PC-9 (cell line): ENCODE measurements at regions not wholly inside any gene's neighbourhood (a gene's known extent, or its start where the extent isn't known, plus 50 kb on each side); places are given as distances from the start of the nearest gene placed in this dataset.
"Not testable (repeated sequence)": the region's sequence is repeated elsewhere in the genome, so short reads cannot be mapped to it uniquely, and the experiment has no call there.

Experiments used
- BruUV-seq: library from RNA; stranded (reverse); fragments of 400-500 nt; replicated peaks from 2 replicates; lab custom pipeline; 2021; lab: Mats Ljungman, UMichigan
- CTCF ChIA-PET: fragments of 300-600 bp; sonication (Branson Sonifier 250); formaldehyde crosslinking; loops from one replicate; lab custom pipeline; 2022; ENCODE audit warnings: antibody characterized with exemption; lab: Charles Lee
- POLR2A ChIA-PET: fragments of 300-600 bp; sonication (Branson Sonifier 250); formaldehyde crosslinking; loops from one replicate; lab custom pipeline; 2022; ENCODE audit warnings: antibody characterized with exemption; ENCODE audit not compliant: unreplicated experiment; lab: Charles Lee
- DNase-seq, 2 experiments: peaks; one replicate each; pipeline versions ENCODE4 v3.0.0 to v3.0.0-alpha.2; 2015 to 2022; ENCODE audit warnings: mixed read lengths in 1 of 2
- H2AFZ ChIP-seq: fragments of 200-600 bp; sonication (generic); 2 replicates; pipeline ENCODE4 v1.8.1; 2017; ENCODE audit warnings: antibody characterized with exemption
- H3F3A ChIP-seq: fragments of 200-600 bp; sonication (generic); 2 replicates; pipeline ENCODE4 v1.8.1; 2017; ENCODE audit warnings: antibody characterized with exemption, mild to moderate bottlenecking, low read depth; ENCODE audit not compliant: insufficient read depth
- H3K27ac ChIP-seq: fragments of 200-600 bp; sonication (generic); 2 replicates; pipeline ENCODE4 v1.6.1; 2016; ENCODE audit warnings: mixed run types
- H3K27me3 ChIP-seq: fragments of 200-600 bp; sonication (generic); 2 replicates; pipeline ENCODE4 v1.6.1; 2016; ENCODE audit warnings: low read depth, mixed run types; ENCODE audit not compliant: insufficient read depth
- H3K36me3 ChIP-seq: fragments of 200-600 bp; sonication (generic); 2 replicates; pipeline ENCODE4 v1.6.1; 2016; ENCODE audit warnings: low read depth, mixed run types
- H3K4me1 ChIP-seq: fragments of 200-600 bp; sonication (generic); replicated peaks from 2 replicates; pipeline ENCODE4 v1.6.1; 2016; ENCODE audit warnings: mixed run types; ENCODE audit not compliant: insufficient read depth
- H3K4me2 ChIP-seq: fragments of 200-600 bp; sonication (generic); 2 replicates; pipeline ENCODE4 v1.6.1; 2017; ENCODE audit warnings: mixed run types
- H3K4me3 ChIP-seq: fragments of 200-600 bp; sonication (generic); 2 replicates; pipeline ENCODE4 v1.6.1; 2016; ENCODE audit warnings: mixed run types
- H3K79me2 ChIP-seq: fragments of 200-600 bp; sonication (generic); 2 replicates; pipeline ENCODE4 v1.6.1; 2017; ENCODE audit warnings: low read depth, mixed run types
- H3K9me2 ChIP-seq: fragments of 200-600 bp; sonication (generic); 2 replicates; pipeline ENCODE4 v1.8.1; 2017; ENCODE audit warnings: mild to moderate bottlenecking; ENCODE audit not compliant: insufficient read depth
- H3K9me3 ChIP-seq: fragments of 200-600 bp; sonication (generic); 2 replicates; pipeline ENCODE4 v1.8.1; 2016; ENCODE audit warnings: low read depth; ENCODE audit not compliant: insufficient read depth
- H4K20me1 ChIP-seq: fragments of 200-600 bp; sonication (generic); 2 replicates; pipeline ENCODE4 v1.8.1; 2017; ENCODE audit not compliant: insufficient read depth
- EZH2 ChIP-seq: fragments of 200-600 bp; sonication (generic); IDR thresholded peaks from 2 replicates; pipeline ENCODE4 v1.8.0; 2017; ENCODE audit warnings: antibody characterized with exemption, low read depth
- intact Hi-C: fragments of 100-400 bp; cut with micrococcal nuclease; formaldehyde crosslinking; loops from one replicate; pipeline ENCODE4 v1.10.0; 2022; ENCODE audit not compliant: unreplicated experiment
- TF ChIP-seq, protein P1 (sequence below): fragments of 200-600 bp; sonication (generic); conservative IDR thresholded peaks from 2 replicates; pipeline ENCODE4 v1.6.1; 2017; ENCODE audit warnings: mixed run types, antibody characterized with exemption, mild to moderate bottlenecking, moderate library complexity

DNA sequence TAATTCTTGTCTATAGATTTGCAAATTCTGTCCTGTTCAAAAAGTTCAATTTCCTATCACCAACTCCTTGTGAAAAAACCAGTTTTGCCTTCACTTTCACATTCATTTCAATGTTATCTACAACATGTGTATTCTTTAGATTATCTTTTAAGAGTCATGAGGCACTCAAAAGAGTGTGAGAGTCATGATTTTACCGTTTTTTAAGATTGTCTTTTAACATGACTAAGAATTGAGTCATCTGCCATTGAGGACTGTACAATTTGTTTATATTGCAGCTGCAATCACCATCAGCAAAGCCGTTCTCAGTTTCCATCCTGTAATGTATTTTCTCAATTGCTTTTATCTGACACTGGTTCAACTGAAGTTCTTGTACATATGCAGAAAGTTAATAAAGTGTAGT is 275.8 kb downstream of the LNPK start:
- H3K4me1 ChIP-seq, result no peaks in the 10 kb centered on the region
- peak in 1 of 2 experiments; percentile 17 for DNase-seq
- CTCF ChIA-PET, result no interaction called here

DNA sequence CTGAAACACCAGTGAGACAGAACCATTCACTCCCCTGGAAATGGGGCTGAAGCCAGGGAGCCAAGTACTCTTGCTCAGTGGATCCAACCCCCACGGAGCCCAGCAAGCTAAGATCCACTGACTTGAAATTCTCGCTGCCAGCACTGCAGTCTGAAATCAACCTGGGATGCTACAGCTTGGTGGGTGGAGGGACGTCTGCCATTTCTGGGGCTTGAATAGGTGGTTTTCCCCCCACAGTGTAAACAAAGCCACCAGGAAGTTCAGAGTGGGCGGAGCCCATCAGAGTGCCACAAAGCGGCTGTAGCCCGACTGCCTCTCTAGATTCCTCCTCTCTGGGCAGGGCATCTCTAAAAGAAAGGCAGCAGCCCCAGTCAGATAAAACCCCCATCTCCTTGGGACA is 292.8 kb downstream of the LNPK start:
- ChIA-PET POLR2A (no interaction called here), CTCF (no interaction called here)
- no peak for DNase-seq
- H3K9me3 ChIP-seq, result no peaks in the 10 kb centered on the region
- no peaks in the 10 kb centered on the region for H3K4me1 ChIP-seq
- TF ChIP-seq EZH2, result no peak
- TF ChIP-seq, protein P1, sequence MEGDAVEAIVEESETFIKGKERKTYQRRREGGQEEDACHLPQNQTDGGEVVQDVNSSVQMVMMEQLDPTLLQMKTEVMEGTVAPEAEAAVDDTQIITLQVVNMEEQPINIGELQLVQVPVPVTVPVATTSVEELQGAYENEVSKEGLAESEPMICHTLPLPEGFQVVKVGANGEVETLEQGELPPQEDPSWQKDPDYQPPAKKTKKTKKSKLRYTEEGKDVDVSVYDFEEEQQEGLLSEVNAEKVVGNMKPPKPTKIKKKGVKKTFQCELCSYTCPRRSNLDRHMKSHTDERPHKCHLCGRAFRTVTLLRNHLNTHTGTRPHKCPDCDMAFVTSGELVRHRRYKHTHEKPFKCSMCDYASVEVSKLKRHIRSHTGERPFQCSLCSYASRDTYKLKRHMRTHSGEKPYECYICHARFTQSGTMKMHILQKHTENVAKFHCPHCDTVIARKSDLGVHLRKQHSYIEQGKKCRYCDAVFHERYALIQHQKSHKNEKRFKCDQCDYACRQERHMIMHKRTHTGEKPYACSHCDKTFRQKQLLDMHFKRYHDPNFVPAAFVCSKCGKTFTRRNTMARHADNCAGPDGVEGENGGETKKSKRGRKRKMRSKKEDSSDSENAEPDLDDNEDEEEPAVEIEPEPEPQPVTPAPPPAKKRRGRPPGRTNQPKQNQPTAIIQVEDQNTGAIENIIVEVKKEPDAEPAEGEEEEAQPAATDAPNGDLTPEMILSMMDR, result no peak
- H4K20me1 ChIP-seq, result no peaks in the 10 kb centered on the region
- no TSS peak for BruUV-seq
- H2AFZ ChIP-seq, result 0 out of 2 replicates have a peak overlapping the region, but pooled peaks have one; percentile 4
- no peaks in the 10 kb centered on the region for H3K36me3 ChIP-seq
- H3K4me2 ChIP-seq, result no peak overlapping the region
- H3K79me2 ChIP-seq, result no peaks in the 10 kb centered on the region
- H3K27ac ChIP-seq, result no peak overlapping the region
- peaks cover 33% of the 10 kb centered on the region; the same call in 1 of the 2 replicates for H3K27me3 ChIP-seq
- no peak overlapping the region for H3K4me3 ChIP-seq
- no peaks in the 10 kb centered on the region for H3F3A ChIP-seq
- H3K9me2 ChIP-seq, result no peaks in the 10 kb centered on the region
- intact Hi-C loops, result no loop called here

More for the DNA sequence above, 275.8 kb downstream of the LNPK start:
- H3K9me3 ChIP-seq, result no peaks in the 10 kb centered on the region
- no peaks in the 10 kb centered on the region for H4K20me1 ChIP-seq
- H3K79me2 ChIP-seq, result no peaks in the 10 kb centered on the region
- no TSS peak for BruUV-seq
- no peaks in the 10 kb centered on the region for H3K27me3 ChIP-seq
- no peak overlapping the region for H3K4me2 ChIP-seq
- H3K9me2 ChIP-seq, result no peaks in the 10 kb centered on the region
- POLR2A ChIA-PET, result no interaction called here
- no peak overlapping the region for H3K27ac ChIP-seq
- no peaks in the 10 kb centered on the region for H3F3A ChIP-seq
- no peak overlapping the region for H2AFZ ChIP-seq
- H3K4me3 ChIP-seq, result no peak overlapping the region
- intact Hi-C loops, result no loop called here
- TF ChIP-seq EZH2, result no peak
- TF ChIP-seq, protein P1, result no peak
- no peaks in the 10 kb centered on the region for H3K36me3 ChIP-seq

DNA sequence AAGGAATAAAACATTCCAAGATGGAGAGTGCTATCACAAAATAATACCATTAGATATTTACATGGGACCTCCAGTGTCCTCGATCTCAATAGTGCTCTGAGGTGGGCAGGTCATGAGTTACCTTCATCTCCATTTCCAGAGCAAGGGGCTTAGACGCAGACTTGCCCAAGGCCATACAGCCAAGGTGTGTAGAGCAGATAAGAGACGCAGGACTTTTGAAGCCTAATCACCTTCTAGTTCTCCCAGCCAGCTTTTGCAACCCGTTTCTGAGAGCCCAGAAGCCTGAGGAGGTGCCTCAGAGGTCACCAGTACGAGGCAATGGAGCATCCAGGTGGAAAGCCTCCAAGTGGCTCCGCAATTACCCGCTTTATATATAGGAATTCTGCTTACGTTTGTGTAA is 294.7 kb downstream of the LNPK start:
- no peaks in the 10 kb centered on the region for H3K4me1 ChIP-seq
- H3K9me2 ChIP-seq, result no peaks in the 10 kb centered on the region
- no peak for TF ChIP-seq EZH2
- TF ChIP-seq, protein P1, result no peak
- H4K20me1 ChIP-seq, result no peaks in the 10 kb centered on the region
- H3K9me3 ChIP-seq, result no peaks in the 10 kb centered on the region
- no peaks in the 10 kb centered on the region for H3K36me3 ChIP-seq
- H3K27me3 ChIP-seq, result peaks cover 33% of the 10 kb centered on the region; the same call in 1 of the 2 replicates
- CTCF ChIA-PET, result interaction anchor here (0.7 kb wide), 1 partner anchor 10 kb away, joined by 3 read pairs; no protein-coding TSS in a partner anchor
- H3K4me3 ChIP-seq, result no peak overlapping the region
- intact Hi-C loops, result no loop called here
- POLR2A ChIA-PET, result no interaction called here
- H2AFZ ChIP-seq, result no peak overlapping the region
- H3F3A ChIP-seq, result no peaks in the 10 kb centered on the region
- H3K79me2 ChIP-seq, result no peaks in the 10 kb centered on the region
- no peak for DNase-seq
- BruUV-seq, result no TSS peak
- H3K4me2 ChIP-seq, result no peak overlapping the region
- no peak overlapping the region for H3K27ac ChIP-seq

DNA sequence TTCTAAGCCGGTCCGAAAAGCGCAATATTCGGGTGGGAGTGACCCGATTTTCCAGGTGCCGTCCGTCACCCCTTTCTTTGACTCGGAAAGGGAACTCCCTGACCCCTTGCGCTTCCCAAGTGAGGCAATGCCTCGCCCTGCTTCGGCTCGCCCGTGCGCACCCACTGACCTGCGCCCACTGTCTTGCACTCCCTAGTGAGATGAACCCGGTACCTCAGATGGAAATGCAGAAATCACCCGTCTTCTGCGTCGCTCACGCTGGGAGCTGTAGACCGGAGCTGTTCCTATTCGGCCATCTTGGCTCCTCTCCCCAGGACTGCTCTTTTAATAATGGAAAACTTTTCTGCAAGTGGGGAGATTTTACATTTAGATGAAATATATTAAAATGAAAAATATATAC is 297.5 kb downstream of the LNPK start:
- intact Hi-C loops, H3K36me3 ChIP-seq, H3K4me1 ChIP-seq, H3K9me2 ChIP-seq, H3K79me2 ChIP-seq, CTCF ChIA-PET, BruUV-seq, H4K20me1 ChIP-seq, DNase-seq, H3K27ac ChIP-seq, H3K9me3 ChIP-seq, H3F3A ChIP-seq, H2AFZ ChIP-seq, POLR2A ChIA-PET: not testable (repeated sequence)
- peak overlapping the region; percentile 24; the same call in 1 of the 2 replicates for H3K4me2 ChIP-seq
- peak overlapping the region; percentile 27; the same call in 1 of the 2 replicates for H3K4me3 ChIP-seq
- H3K27me3 ChIP-seq, result peaks cover 28% of the 10 kb centered on the region; the same call in 1 of the 2 replicates
